ENCODE measurements at regions not wholly inside any gene's neighbourhood (a gene's known extent, or its start where the extent isn't known, plus 50 kb on each side); places are given as distances from the start of the nearest gene placed in this dataset.

DNA sequence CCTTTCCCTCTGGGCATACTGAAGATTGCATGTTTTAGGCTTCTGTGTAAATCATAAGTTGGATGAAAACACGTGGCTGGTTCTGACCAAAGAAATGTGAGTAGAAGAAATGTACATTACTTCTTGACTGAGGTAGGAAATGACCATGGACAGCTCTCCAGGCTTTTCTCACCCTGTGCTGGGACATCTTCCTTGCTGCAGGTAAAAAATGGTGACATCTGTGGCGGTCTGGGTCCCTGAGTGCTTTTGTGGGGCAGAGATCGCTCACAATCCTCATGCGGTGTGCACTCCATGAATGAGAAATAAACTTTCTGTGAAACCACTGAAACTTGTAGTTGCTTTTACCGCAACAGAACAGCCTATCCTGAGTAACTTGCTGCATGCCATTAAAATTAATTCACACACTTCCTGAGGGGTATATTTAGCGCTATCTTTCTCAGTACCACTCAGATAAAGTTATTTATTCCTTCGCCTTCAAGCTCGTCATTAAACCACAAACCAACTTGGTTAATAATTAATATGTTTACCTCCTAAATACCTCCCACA, 730.4 kb downstream of the EFNA5 start:
- TF ChIP-seq RAD21 (IDR thresholded peaks at IDR 0.05; ENCODE audit: low read length) (no peak), FOS (IDR thresholded peaks at IDR 0.05; ENCODE audit: low read depth, low read length) (no peak), MAFK (IDR thresholded peaks at IDR 0.05; ENCODE audit: low read depth, low read length) (no peak), CEBPB (IDR thresholded peaks at IDR 0.05; ENCODE audit: low read depth, low read length) (no peak), POLR2A (IDR thresholded peaks at IDR 0.05; ENCODE audit: low read depth, low read length) (no peak), MXI1 (IDR thresholded peaks at IDR 0.05; ENCODE audit: borderline replicate concordance, low read depth, low read length) (no peak), MAZ (IDR thresholded peaks at IDR 0.05; ENCODE audit: borderline replicate concordance, low read depth, low read length) (no peak), BHLHE40 (IDR thresholded peaks at IDR 0.05; ENCODE audit: low read depth, low read length) (no peak), NFE2L2 (IDR thresholded peaks at IDR 0.05; ENCODE audit: low read depth, low read length) (no peak), RFX5 (IDR thresholded peaks at IDR 0.05; ENCODE audit: low read depth, low read length) (no peak), SMC3 (IDR thresholded peaks at IDR 0.05; ENCODE audit: low read depth, low read length) (no peak)
- TF ChIP-seq, protein P1, sequence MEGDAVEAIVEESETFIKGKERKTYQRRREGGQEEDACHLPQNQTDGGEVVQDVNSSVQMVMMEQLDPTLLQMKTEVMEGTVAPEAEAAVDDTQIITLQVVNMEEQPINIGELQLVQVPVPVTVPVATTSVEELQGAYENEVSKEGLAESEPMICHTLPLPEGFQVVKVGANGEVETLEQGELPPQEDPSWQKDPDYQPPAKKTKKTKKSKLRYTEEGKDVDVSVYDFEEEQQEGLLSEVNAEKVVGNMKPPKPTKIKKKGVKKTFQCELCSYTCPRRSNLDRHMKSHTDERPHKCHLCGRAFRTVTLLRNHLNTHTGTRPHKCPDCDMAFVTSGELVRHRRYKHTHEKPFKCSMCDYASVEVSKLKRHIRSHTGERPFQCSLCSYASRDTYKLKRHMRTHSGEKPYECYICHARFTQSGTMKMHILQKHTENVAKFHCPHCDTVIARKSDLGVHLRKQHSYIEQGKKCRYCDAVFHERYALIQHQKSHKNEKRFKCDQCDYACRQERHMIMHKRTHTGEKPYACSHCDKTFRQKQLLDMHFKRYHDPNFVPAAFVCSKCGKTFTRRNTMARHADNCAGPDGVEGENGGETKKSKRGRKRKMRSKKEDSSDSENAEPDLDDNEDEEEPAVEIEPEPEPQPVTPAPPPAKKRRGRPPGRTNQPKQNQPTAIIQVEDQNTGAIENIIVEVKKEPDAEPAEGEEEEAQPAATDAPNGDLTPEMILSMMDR (conservative IDR thresholded peaks at IDR 0.05; ENCODE audit: low read depth, low read length) = no peak
- TF ChIP-seq, protein P2, sequence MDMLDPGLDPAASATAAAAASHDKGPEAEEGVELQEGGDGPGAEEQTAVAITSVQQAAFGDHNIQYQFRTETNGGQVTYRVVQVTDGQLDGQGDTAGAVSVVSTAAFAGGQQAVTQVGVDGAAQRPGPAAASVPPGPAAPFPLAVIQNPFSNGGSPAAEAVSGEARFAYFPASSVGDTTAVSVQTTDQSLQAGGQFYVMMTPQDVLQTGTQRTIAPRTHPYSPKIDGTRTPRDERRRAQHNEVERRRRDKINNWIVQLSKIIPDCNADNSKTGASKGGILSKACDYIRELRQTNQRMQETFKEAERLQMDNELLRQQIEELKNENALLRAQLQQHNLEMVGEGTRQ (IDR thresholded peaks at IDR 0.05; ENCODE audit: low read depth, low read length) = no peak

Measured in IMR-90 (cell line).